ENCODE measurements at regions not wholly inside any gene's neighbourhood (a gene's known extent, or its start where the extent isn't known, plus 50 kb on each side); places are given as distances from the start of the nearest gene placed in this dataset.
"Not testable (repeated sequence)": the region's sequence is repeated elsewhere in the genome, so short reads cannot be mapped to it uniquely, and the experiment has no call there.

DNA sequence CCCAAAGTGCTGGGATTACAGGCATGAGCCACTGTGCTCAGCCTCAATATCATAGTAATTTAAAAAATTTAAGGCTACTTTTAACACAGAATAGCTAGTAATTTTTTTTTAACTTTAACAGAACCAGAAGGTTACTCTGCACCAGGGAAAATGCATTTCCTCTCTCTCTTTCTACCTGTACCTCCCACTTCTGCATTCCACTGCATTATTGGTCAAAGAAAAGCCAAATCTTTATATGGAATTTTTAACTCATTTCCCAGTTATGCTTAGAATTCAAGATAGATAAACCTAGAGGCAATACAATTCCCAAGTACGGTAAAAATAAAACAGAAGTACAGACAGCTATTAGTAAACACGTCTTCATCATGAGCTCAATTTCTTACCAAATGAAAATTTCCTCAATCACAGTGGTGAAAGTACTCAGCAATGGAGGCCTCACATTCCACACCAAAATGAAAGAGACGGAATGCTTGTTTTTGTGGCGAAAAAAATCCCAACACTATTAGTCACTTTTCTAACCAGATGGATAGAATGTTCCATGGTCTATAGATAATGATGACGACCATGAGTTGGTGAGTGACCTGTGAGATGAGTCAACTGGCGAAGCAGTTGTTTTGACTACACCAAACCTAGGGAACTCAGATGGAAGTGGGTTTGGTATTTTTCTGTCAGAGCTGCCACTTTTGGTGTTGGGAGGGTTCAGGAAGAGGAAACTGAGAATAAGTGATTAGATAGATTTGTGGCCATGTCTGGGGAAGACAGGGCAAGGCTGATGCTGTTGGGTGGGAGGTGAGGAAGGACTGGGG lies 104.7 kb upstream of the SGK1 start:
- DNase-seq: no peak

DNA sequence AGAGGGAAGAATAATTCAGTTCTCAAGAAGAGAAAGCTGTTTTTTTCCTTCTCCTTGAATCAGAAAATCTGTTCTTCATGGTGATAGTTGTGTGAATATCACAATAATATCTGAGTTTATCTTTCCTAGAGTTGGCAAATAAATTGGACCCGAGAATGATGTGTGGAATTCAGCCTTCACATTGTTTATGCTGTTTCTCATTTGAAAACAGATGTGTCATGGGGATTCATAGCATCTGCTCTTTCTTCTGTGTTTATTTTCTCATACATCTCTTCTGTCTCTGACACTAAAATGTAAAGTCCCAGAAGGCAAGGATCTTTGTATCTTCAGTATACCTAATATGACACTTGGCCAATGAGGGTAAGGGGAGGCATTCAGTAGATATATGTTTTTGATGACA lies 103.6 kb upstream of the SGK1 start:
- DNase-seq: no peak

- no peak for DNase-seq
Observed at GRCh38 chr6:134420614-134421181, 102.8 kb upstream of the SGK1 start.

GRCh38 chr6:134419716-134420115 lies 101.8 kb upstream of the SGK1 start:
- no peak for DNase-seq

- no peak for DNase-seq
Observed at GRCh38 chr6:134416418-134417154, 98.7 kb upstream of the SGK1 start.

- DNase-seq: no peak
Observed at GRCh38 chr6:134415656-134416055, 97.7 kb upstream of the SGK1 start.

DNA sequence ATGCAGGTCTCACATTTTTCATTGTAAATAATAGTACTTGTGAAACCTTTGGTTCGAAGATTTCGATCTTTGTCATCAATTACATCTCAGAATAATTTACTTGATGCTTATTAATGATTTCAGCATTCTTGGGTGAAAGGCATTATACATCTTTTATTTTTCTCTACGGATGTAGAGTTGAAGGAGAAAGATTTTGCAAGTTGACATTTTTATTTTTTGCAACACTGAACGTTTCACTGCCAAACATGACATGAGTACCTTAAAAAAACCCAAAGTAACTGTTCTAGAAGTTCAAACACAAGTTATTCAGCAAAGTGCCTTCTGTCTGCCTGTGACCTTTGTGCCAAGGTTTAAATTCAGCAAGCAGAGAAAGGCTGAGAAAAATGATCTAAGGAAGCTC lies 97.3 kb upstream of the SGK1 start:
- DNase-seq: no peak

- no peak for DNase-seq
Observed at GRCh38 chr6:134414793-134415192, 96.9 kb upstream of the SGK1 start.

- DNase-seq: no peak
Observed at GRCh38 chr6:134413241-134413643, 95.3 kb upstream of the SGK1 start.

GRCh38 chr6:134410541-134410940 lies 92.6 kb upstream of the SGK1 start:
- DNase-seq: no peak

GRCh38 chr6:134407791-134408190 lies 89.9 kb upstream of the SGK1 start:
- DNase-seq: no peak

- no peak for DNase-seq
Observed at GRCh38 chr6:134406311-134406710, 88.4 kb upstream of the SGK1 start.

GRCh38 chr6:134405386-134406087 lies 87.6 kb upstream of the SGK1 start:
- no peak for DNase-seq

GRCh38 chr6:134403312-134403711 lies 85.4 kb upstream of the SGK1 start:
- DNase-seq: not testable (repeated sequence)

GRCh38 chr6:134402372-134402984 lies 84.6 kb upstream of the SGK1 start:
- DNase-seq: no peak

GRCh38 chr6:134400941-134401340 lies 83.0 kb upstream of the SGK1 start:
- DNase-seq: no peak

- no peak for DNase-seq
Observed at GRCh38 chr6:134398453-134398852, 80.5 kb upstream of the SGK1 start.

GRCh38 chr6:134397676-134398075 lies 79.8 kb upstream of the SGK1 start:
- DNase-seq: no peak

GRCh38 chr6:134394905-134395304 lies 77.0 kb upstream of the SGK1 start:
- no peak for DNase-seq

DNA sequence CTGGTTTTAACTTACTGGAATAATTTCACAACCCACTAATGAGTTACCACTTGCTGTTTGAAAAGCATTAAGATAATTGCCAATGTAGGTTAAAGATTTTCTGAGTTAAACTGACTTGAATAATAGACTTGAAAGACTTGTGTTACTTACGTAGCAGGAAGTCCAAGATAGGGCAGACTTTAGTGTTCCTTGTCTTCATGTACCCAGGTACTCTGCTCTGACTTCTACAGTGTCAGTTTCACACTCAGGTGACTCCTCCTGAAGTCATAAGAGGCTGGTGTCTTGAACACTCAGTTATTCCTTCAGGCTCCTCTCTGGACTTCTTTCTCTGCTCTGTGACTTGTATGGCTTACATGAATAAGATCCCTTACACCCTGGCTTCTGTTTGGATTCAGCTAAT lies 76.3 kb upstream of the SGK1 start:
- DNase-seq: no peak

GRCh38 chr6:134391205-134391604 lies 73.3 kb upstream of the SGK1 start:
- DNase-seq: no peak

- no peak for DNase-seq
Observed at GRCh38 chr6:134389658-134390057, 71.7 kb upstream of the SGK1 start.

DNA sequence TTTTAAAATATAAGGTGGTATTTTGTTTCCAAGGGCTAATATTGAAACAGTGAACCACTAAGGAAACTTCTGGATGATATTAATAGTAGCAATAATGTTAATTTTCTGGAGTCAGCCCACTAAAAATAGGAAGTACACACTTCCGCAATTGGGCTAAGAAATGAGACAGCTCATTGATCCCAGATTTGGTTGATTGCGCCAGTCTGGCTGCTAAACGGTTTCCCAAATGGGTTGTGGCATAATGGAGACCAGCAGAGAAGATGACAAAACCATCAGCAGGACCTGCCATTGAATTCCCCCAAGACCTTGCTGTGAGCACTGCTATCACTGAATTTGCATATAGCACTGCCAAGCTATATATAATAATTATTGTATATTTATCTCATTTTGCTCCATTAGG lies 71.2 kb upstream of the SGK1 start:
- DNase-seq: no peak
